ENCODE measurements at regions not wholly inside any gene's neighbourhood (a gene's known extent, or its start where the extent isn't known, plus 50 kb on each side); places are given as distances from the start of the nearest gene placed in this dataset.
"Not testable (repeated sequence)": the region's sequence is repeated elsewhere in the genome, so short reads cannot be mapped to it uniquely, and the experiment has no call there.

DNA sequence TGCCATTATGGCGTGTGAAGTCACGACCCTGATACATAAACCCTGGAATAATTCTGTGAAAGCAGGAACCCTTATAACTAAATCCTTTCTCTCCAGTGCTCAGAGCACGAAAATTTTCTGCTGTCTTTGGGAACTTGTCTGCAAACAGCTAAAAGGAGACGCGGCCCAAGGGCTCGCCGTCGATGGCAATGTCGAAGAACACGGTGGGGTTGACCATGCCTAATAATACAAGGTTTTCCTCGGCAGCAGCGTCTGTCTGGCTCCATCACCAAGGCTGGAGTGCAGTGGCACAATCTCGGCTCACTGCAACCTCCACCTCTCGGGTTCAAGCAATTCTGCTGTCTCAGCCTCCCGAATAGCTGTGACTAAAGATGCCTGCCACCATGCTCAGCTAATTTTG is 132.4 kb upstream of the KIF5B start:
- not testable (repeated sequence) for TF ChIP-seq CSRNP3, OSR1, ZFP3, ESRRG, ZFP30, RARB, SNAI2, GLIS3 (CRISPR knock-in tag; IDR thresholded peaks at IDR 0.05)

All from SK-N-SH treated with all-trans-retinoic acid at 6 μM for 48 hours (cell line).